ENCODE measurements at regions not wholly inside any gene's neighbourhood (a gene's known extent, or its start where the extent isn't known, plus 50 kb on each side); places are given as distances from the start of the nearest gene placed in this dataset.
"Not testable (repeated sequence)": the region's sequence is repeated elsewhere in the genome, so short reads cannot be mapped to it uniquely, and the experiment has no call there.

- not testable (repeated sequence) for TF ChIP-seq CTCF, POLR2A (IDR thresholded peaks at IDR 0.05)
Observed at GRCh38 chr17:21781666-21782024, 89.3 kb downstream of the KCNJ18 start.
